ENCODE measurements at regions not wholly inside any gene's neighbourhood (a gene's known extent, or its start where the extent isn't known, plus 50 kb on each side); places are given as distances from the start of the nearest gene placed in this dataset.
"Not testable (repeated sequence)": the region's sequence is repeated elsewhere in the genome, so short reads cannot be mapped to it uniquely, and the experiment has no call there.

GRCh38 chr14:105970821-105971220, 444.4 kb downstream of the TMEM121 start:
- H4K20me1 ChIP-seq (replicated peaks in 1 of 2; ENCODE audit: control insufficient read depth in 1 of 2, insufficient read depth in 2 of 2, low read length in 2 of 2); H3K9ac ChIP-seq (replicated peaks in 1 of 4; ENCODE audit: extremely low read depth in 1 of 4, low read depth in 3 of 4, low read length in 3 of 4); H3K79me1 ChIP-seq (ENCODE audit: low read depth, low read length); H2BK5ac ChIP-seq (ENCODE audit: low read depth, low read length); H2BK120ac ChIP-seq (replicated peaks; ENCODE audit: low read depth, low read length); H3K23ac ChIP-seq (ENCODE audit: insufficient read length); H3K27ac ChIP-seq (ENCODE audit: low read depth, low read length); H4K5ac ChIP-seq (ENCODE audit: insufficient read length, low read depth, low read length); H3K79me2 ChIP-seq (ENCODE audit: control insufficient read depth in 1 of 2, insufficient read depth in 2 of 2, low read length in 2 of 2); H2AFZ ChIP-seq (ENCODE audit: low read length); H2AK5ac ChIP-seq (ENCODE audit: low read depth, low read length); H3K56ac ChIP-seq (replicated peaks; ENCODE audit: insufficient read length, low read depth, low read length); H2BK15ac ChIP-seq (ENCODE audit: low read length); H3K23me2 ChIP-seq (ENCODE audit: low read depth, low read length); H3K4me1 ChIP-seq (replicated peaks in 1 of 4; ENCODE audit: control insufficient read depth in 3 of 4, insufficient read depth in 4 of 4, low read length in 3 of 4); CTCF ChIA-PET (ENCODE audit: partially characterized antibody); H2BK20ac ChIP-seq (ENCODE audit: low read length); H4K91ac ChIP-seq (replicated peaks; ENCODE audit: insufficient read length, low read length); H3K36me3 ChIP-seq (ENCODE audit: control insufficient read depth in 2 of 4, insufficient read depth in 4 of 4, low read length in 3 of 4); DNase-seq (ENCODE audit: low read depth in 1 of 2, low spot score in 2 of 2); H2BK12ac ChIP-seq (ENCODE audit: low read depth, low read length); H4K8ac ChIP-seq (ENCODE audit: extremely low read depth, insufficient read depth, low read length); H3K4me3 ChIP-seq (ENCODE audit: extremely low read depth in 1 of 4, insufficient read depth in 2 of 4, low read depth in 3 of 4, low read length in 4 of 4); FAIRE-seq; H3K14ac ChIP-seq (ENCODE audit: insufficient read length); POLR2A ChIA-PET (ENCODE audit: partially characterized antibody); H3K4ac ChIP-seq (replicated peaks; ENCODE audit: insufficient read length, low read depth, low read length); H3K4me2 ChIP-seq (ENCODE audit: insufficient read depth in 1 of 2, low read depth in 2 of 2, low read length in 2 of 2); H3K18ac ChIP-seq (ENCODE audit: extremely low read depth, low read length); H3K27me3 ChIP-seq (replicated peaks in 1 of 4; ENCODE audit: control insufficient read depth in 3 of 4, extremely low read depth in 1 of 4, insufficient read depth in 3 of 4, low read length in 3 of 4): not testable (repeated sequence)
- peaks cover 59 to 89% of the 10 kb centered on the region in 2 experiments for H3K9me3 ChIP-seq (ENCODE audit: insufficient read depth in 2 of 2, low read depth in 1 of 2, low read length in 1 of 2)
- WGBS, 2 experiments (ENCODE audit: extremely low coverage in 1 of 2, insufficient coverage in 1 of 2, insufficient read length in 1 of 2, insufficient replicate concordance in 2 of 2, low coverage in 1 of 2, low lambda C conversion rate in 2 of 2, missing lambda C conversion rate in 1 of 2) = 89% methylated on average over 8 of the region's 8 CpGs; no CpG with 5 or more reads in 1 of the 2 experiments

All from H1 (cell line).